ENCODE measurements at regions not wholly inside any gene's neighbourhood (a gene's known extent, or its start where the extent isn't known, plus 50 kb on each side); places are given as distances from the start of the nearest gene placed in this dataset.

DNA sequence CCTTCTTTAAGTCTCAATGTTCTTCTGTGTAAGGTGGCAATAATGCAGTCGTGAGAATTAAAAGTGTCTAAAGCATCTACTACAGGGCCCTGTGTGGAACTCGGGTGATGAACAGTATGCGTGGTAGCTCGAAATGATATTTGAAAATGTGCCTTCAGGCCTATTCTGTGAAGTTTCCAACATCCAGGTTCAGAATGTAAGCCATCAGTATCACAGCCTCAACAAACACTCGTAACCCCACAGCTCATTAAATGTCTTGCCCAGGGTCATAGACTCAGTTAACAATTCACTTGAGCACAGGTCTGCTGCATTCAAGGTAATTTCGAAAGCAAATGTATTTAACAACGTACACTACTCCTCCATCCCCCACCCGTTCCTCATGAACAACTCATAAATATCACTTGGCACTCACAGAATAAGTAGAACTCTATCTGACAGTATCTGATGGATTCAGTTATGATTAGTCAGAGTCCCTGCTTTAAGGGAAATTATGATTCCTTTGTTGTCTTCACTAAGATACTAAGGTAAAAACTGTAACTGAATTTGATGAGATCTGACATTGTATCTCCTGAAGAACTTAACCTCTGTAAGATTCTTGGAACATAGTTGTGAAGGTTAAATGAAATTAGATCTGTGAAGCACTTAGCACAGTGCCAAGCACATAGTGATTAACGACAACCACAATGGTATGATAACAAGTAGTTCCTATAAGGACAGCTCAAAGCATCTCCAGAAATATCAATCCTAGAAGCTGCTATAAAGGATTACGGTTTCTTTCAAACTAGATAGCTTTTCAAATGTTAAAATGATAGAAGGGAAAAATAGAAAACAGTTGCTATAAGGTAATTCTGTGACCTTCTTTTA, 642.3 kb downstream of the TBL1XR1 start:
- Histone ChIP-seq H3K36me3 (ENCODE audit: insufficient read depth, low read length) (no peaks in the 10 kb centered on the region), H3K9ac (ENCODE audit: low read depth, low read length) (no peak overlapping the region), H3K27ac (ENCODE audit: low read depth, low read length) (no peak overlapping the region), H3K4me1 (ENCODE audit: insufficient read depth, low read length) (no peaks in the 10 kb centered on the region), H3K27me3 (ENCODE audit: insufficient read depth, low read length) (no peaks in the 10 kb centered on the region), H3K4me3 (ENCODE audit: low read length) (no peak overlapping the region), H3K9me3 (ENCODE audit: insufficient read depth, low read depth, low read length) (no peaks in the 10 kb centered on the region)
- WGBS = 93% methylated on average over 10 of the region's 10 CpGs

DNA sequence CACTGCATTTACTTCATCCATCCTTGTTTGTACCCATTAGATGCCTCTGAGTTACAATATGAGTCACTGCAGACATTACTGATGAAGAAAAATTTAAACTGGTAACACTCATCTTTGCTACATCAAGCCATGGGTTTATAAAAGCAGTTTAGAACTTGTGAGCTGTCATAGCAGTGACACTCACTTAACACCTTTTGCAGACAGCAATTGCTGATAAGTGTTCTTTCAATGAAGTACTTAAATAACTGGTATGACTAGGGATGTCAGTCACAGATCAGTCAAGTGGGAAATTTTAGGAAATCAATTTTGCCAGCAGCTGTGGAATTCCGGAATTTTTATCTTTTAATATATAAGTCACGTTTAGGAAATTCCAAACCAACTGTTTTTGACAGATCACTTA, 643.0 kb downstream of the TBL1XR1 start:
- H3K27me3 ChIP-seq (ENCODE audit: insufficient read depth, low read length) = no peaks in the 10 kb centered on the region
- no peak overlapping the region for H3K4me3 ChIP-seq (ENCODE audit: low read length)
- no peaks in the 10 kb centered on the region for H3K4me1 ChIP-seq (ENCODE audit: insufficient read depth, low read length)
- WGBS = 79% methylated on average over 2 of the region's 2 CpGs
- H3K9me3 ChIP-seq (ENCODE audit: insufficient read depth, low read depth, low read length) = no peaks in the 10 kb centered on the region
- H3K36me3 ChIP-seq (ENCODE audit: insufficient read depth, low read length) = no peaks in the 10 kb centered on the region
- H3K9ac ChIP-seq (ENCODE audit: low read depth, low read length) = no peak overlapping the region
- H3K27ac ChIP-seq (ENCODE audit: low read depth, low read length) = no peak overlapping the region

GRCh38 chr3:176526942-176527341, 670.3 kb downstream of the TBL1XR1 start:
- Histone ChIP-seq H3K4me3 (ENCODE audit: low read length) (no peak overlapping the region), H3K27ac (ENCODE audit: low read depth, low read length) (no peak overlapping the region), H3K36me3 (ENCODE audit: insufficient read depth, low read length) (no peaks in the 10 kb centered on the region), H3K9me3 (ENCODE audit: insufficient read depth, low read depth, low read length) (no peaks in the 10 kb centered on the region), H3K9ac (ENCODE audit: low read depth, low read length) (no peak overlapping the region), H3K27me3 (ENCODE audit: insufficient read depth, low read length) (no peaks in the 10 kb centered on the region), H3K4me1 (ENCODE audit: insufficient read depth, low read length) (peaks cover 28% of the 10 kb centered on the region)
- WGBS = 86% methylated on average over 1 of the region's 1 CpG

- WGBS = 100% methylated on average over 1 of the region's 1 CpG
- H3K36me3 ChIP-seq (ENCODE audit: insufficient read depth, low read length) = no peaks in the 10 kb centered on the region
Observed at GRCh38 chr3:176526225-176526624, 671.1 kb downstream of the TBL1XR1 start.

GRCh38 chr3:176523114-176523513, 674.2 kb downstream of the TBL1XR1 start:
- Histone ChIP-seq H3K4me1 (ENCODE audit: insufficient read depth, low read length) (peaks cover 46% of the 10 kb centered on the region), H3K9me3 (ENCODE audit: insufficient read depth, low read depth, low read length) (no peaks in the 10 kb centered on the region), H3K4me3 (ENCODE audit: low read length) (no peak overlapping the region), H3K36me3 (ENCODE audit: insufficient read depth, low read length) (no peaks in the 10 kb centered on the region), H3K27me3 (ENCODE audit: insufficient read depth, low read length) (no peaks in the 10 kb centered on the region), H3K9ac (ENCODE audit: low read depth, low read length) (no peak overlapping the region), H3K27ac (ENCODE audit: low read depth, low read length) (peak overlapping the region; percentile 71)

More at GRCh38 chr3:176526225-176526624, 671.1 kb downstream of the TBL1XR1 start:
- Histone ChIP-seq H3K27ac (ENCODE audit: low read depth, low read length) (no peak overlapping the region), H3K27me3 (ENCODE audit: insufficient read depth, low read length) (no peaks in the 10 kb centered on the region), H3K9ac (ENCODE audit: low read depth, low read length) (no peak overlapping the region), H3K4me3 (ENCODE audit: low read length) (no peak overlapping the region), H3K9me3 (ENCODE audit: insufficient read depth, low read depth, low read length) (no peaks in the 10 kb centered on the region), H3K4me1 (ENCODE audit: insufficient read depth, low read length) (peaks cover 35% of the 10 kb centered on the region)

DNA sequence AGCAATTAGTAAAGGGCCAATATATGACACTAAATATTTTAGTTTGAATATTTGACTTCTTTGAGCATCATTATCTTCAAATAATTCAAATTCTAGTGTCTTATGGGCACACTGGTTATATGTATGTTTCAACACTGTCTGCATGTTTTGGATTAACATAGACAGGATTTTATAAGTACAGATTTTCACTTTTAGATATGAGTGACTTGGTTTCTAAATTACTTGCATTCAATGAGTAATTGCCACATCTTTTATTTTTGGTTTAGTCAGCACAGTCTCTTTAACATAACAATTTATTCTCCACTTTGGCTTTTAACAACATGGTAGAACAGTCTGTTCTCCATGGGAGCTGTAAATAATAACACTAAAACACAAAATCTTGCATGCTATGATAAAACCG, 674.8 kb downstream of the TBL1XR1 start:
- no peak overlapping the region for H3K9ac ChIP-seq (ENCODE audit: low read depth, low read length)
- WGBS = 100% methylated on average over 1 of the region's 1 CpG
- no peaks in the 10 kb centered on the region for H3K9me3 ChIP-seq (ENCODE audit: insufficient read depth, low read depth, low read length)
- H3K27ac ChIP-seq (ENCODE audit: low read depth, low read length) = peak overlapping the region; percentile 71
- H3K36me3 ChIP-seq (ENCODE audit: insufficient read depth, low read length) = no peaks in the 10 kb centered on the region
- H3K4me1 ChIP-seq (ENCODE audit: insufficient read depth, low read length) = peaks cover 39% of the 10 kb centered on the region
- no peaks in the 10 kb centered on the region for H3K27me3 ChIP-seq (ENCODE audit: insufficient read depth, low read length)
- no peak overlapping the region for H3K4me3 ChIP-seq (ENCODE audit: low read length)

GRCh38 chr3:176521531-176522175, 675.6 kb downstream of the TBL1XR1 start:
- no peaks in the 10 kb centered on the region for H3K9me3 ChIP-seq (ENCODE audit: insufficient read depth, low read depth, low read length)
- peaks cover 37% of the 10 kb centered on the region for H3K4me1 ChIP-seq (ENCODE audit: insufficient read depth, low read length)
- H3K27me3 ChIP-seq (ENCODE audit: insufficient read depth, low read length) = no peaks in the 10 kb centered on the region
- no peaks in the 10 kb centered on the region for H3K36me3 ChIP-seq (ENCODE audit: insufficient read depth, low read length)
- WGBS = 61% methylated on average over 5 of the region's 5 CpGs
- H3K9ac ChIP-seq (ENCODE audit: low read depth, low read length) = peak overlapping the region; percentile 26; the same call in 1 of the 2 replicates
- no peak overlapping the region for H3K4me3 ChIP-seq (ENCODE audit: low read length)
- peak overlapping the region; percentile 71 for H3K27ac ChIP-seq (ENCODE audit: low read depth, low read length)

- no peaks in the 10 kb centered on the region for H3K36me3 ChIP-seq (ENCODE audit: insufficient read depth, low read length)
- no peak overlapping the region for H3K4me3 ChIP-seq (ENCODE audit: low read length)
- no peak overlapping the region for H3K9ac ChIP-seq (ENCODE audit: low read depth, low read length)
- H3K27me3 ChIP-seq (ENCODE audit: insufficient read depth, low read length) = no peaks in the 10 kb centered on the region
- no peaks in the 10 kb centered on the region for H3K4me1 ChIP-seq (ENCODE audit: insufficient read depth, low read length)
- no peak overlapping the region for H3K27ac ChIP-seq (ENCODE audit: low read depth, low read length)
- 61% methylated on average over 10 of the region's 10 CpGs for WGBS
- H3K9me3 ChIP-seq (ENCODE audit: insufficient read depth, low read depth, low read length) = peaks cover 30% of the 10 kb centered on the region
Observed at GRCh38 chr3:176514297-176514696, 683.0 kb downstream of the TBL1XR1 start.

- no peaks in the 10 kb centered on the region for H3K36me3 ChIP-seq (ENCODE audit: insufficient read depth, low read length)
- no peaks in the 10 kb centered on the region for H3K27me3 ChIP-seq (ENCODE audit: insufficient read depth, low read length)
- H3K27ac ChIP-seq (ENCODE audit: low read depth, low read length) = no peak overlapping the region
- H3K4me1 ChIP-seq (ENCODE audit: insufficient read depth, low read length) = no peaks in the 10 kb centered on the region
- 95% methylated on average over 1 of the region's 1 CpG for WGBS
- H3K9ac ChIP-seq (ENCODE audit: low read depth, low read length) = no peak overlapping the region
- peaks cover 30% of the 10 kb centered on the region for H3K9me3 ChIP-seq (ENCODE audit: insufficient read depth, low read depth, low read length)
- H3K4me3 ChIP-seq (ENCODE audit: low read length) = no peak overlapping the region
Observed at GRCh38 chr3:176513604-176514003, 683.7 kb downstream of the TBL1XR1 start.

DNA sequence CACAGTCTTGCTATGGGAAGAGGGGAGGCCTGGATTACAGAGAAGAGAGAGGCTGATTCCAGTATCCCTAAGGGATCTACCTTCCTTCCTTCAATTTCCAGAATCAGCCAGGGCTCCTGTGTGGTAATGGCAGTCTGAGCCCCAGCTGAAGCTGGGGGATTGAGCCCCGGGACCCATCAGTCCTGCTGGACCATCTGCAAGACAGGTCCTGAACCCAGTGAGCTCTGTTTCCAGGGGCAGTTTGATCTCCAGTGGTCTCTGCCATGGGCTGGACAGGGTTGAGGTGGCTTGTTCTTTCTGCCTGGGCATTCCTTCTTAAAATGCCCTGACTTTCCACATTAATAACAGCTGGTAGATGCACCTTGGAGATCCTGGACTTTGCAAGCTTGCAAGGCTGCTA, 685.2 kb downstream of the TBL1XR1 start:
- WGBS = 98% methylated on average over 1 of the region's 1 CpG
- Histone ChIP-seq H3K9ac (ENCODE audit: low read depth, low read length) (no peak overlapping the region), H3K36me3 (ENCODE audit: insufficient read depth, low read length) (no peaks in the 10 kb centered on the region), H3K4me1 (ENCODE audit: insufficient read depth, low read length) (no peaks in the 10 kb centered on the region), H3K9me3 (ENCODE audit: insufficient read depth, low read depth, low read length) (peaks cover 30% of the 10 kb centered on the region), H3K4me3 (ENCODE audit: low read length) (no peak overlapping the region), H3K27me3 (ENCODE audit: insufficient read depth, low read length) (no peaks in the 10 kb centered on the region), H3K27ac (ENCODE audit: low read depth, low read length) (no peak overlapping the region)

GRCh38 chr3:176510097-176510496, 687.2 kb downstream of the TBL1XR1 start:
- H3K4me3 ChIP-seq (ENCODE audit: low read length) = no peak overlapping the region
- no peaks in the 10 kb centered on the region for H3K36me3 ChIP-seq (ENCODE audit: insufficient read depth, low read length)
- WGBS = 94% methylated on average over 4 of the region's 4 CpGs
- H3K27me3 ChIP-seq (ENCODE audit: insufficient read depth, low read length) = no peaks in the 10 kb centered on the region
- H3K27ac ChIP-seq (ENCODE audit: low read depth, low read length) = no peak overlapping the region
- peaks cover 16% of the 10 kb centered on the region for H3K4me1 ChIP-seq (ENCODE audit: insufficient read depth, low read length)
- H3K9me3 ChIP-seq (ENCODE audit: insufficient read depth, low read depth, low read length) = peaks cover 30% of the 10 kb centered on the region
- H3K9ac ChIP-seq (ENCODE audit: low read depth, low read length) = no peak overlapping the region

All from HUES64 (cell line).